Nephron (organoid): ENCODE measurements at regions not wholly inside any gene's neighbourhood (a gene's known extent, or its start where the extent isn't known, plus 50 kb on each side); places are given as distances from the start of the nearest gene placed in this dataset.
"Not testable (repeated sequence)": the region's sequence is repeated elsewhere in the genome, so short reads cannot be mapped to it uniquely, and the experiment has no call there.

Experiments used
- H3K27ac Mint-ChIP-seq, 3 experiments: 2 replicates each; pipeline ENCODE4 v1.8.0; 2020; ENCODE audit warnings: mixed read lengths in 3 of 3, mild to moderate bottlenecking in 2 of 3, moderate library complexity in 1 of 3
- H3K27me3 Mint-ChIP-seq: 2 replicates; pipeline ENCODE4 v1.8.0; 2021; ENCODE audit warnings: low read depth, mild to moderate bottlenecking, moderate library complexity, mixed read lengths
- H3K36me3 Mint-ChIP-seq: 2 replicates; pipeline ENCODE4 v1.8.0; 2020; ENCODE audit warnings: low read depth, mixed read lengths
- H3K4me1 Mint-ChIP-seq: 2 replicates; pipeline ENCODE4 v1.8.0; 2020; ENCODE audit warnings: mixed read lengths
- H3K4me3 Mint-ChIP-seq, 3 experiments: 2 replicates each; pipeline ENCODE4 v1.8.0; 2020; ENCODE audit warnings: mild to moderate bottlenecking in 3 of 3, mixed read lengths in 3 of 3, moderate library complexity in 2 of 3
- H3K9me3 Mint-ChIP-seq: 2 replicates; pipeline ENCODE4 v1.8.0; 2020; ENCODE audit warnings: mixed read lengths
- TF ChIP-seq, protein P1 (sequence below), 3 experiments: fragments of 200-600 bp; sonication (generic); IDR thresholded peaks; one replicate each; pipeline ENCODE4 v1.5.0; 2021; ENCODE audit warnings: antibody characterized with exemption in 3 of 3; ENCODE audit not compliant: unreplicated experiment in 3 of 3

DNA sequence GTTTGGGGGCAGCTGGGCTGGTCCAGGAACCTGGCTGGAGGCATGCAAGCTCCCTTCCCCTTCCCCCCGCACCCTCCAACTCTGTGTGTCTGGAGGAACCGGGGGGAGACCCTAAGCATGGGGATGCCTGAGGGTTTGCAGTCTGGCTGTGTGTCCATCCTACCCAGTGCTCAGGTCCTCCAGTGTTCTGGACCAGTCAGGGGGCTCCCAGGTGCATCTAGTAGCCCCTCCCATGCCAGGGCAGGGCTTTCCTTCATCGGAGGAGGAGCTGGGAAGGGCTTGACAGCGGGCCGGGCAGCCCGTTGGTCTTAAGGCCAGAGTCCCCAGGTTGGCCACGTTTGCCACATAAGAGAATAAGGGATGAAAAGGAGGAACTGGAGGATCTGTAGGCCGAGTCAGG, 62.6 kb upstream of the IGFBPL1 start:
- H3K9me3 Mint-ChIP-seq: peaks cover under 1% of the 10 kb centered on the region
- H3K4me3 Mint-ChIP-seq: no peak overlapping the region
- H3K27me3 Mint-ChIP-seq: peaks cover 16% of the 10 kb centered on the region
- H3K27ac Mint-ChIP-seq: peak overlapping the region in 1 of 3 experiments; percentile 67
- TF ChIP-seq, protein P1, sequence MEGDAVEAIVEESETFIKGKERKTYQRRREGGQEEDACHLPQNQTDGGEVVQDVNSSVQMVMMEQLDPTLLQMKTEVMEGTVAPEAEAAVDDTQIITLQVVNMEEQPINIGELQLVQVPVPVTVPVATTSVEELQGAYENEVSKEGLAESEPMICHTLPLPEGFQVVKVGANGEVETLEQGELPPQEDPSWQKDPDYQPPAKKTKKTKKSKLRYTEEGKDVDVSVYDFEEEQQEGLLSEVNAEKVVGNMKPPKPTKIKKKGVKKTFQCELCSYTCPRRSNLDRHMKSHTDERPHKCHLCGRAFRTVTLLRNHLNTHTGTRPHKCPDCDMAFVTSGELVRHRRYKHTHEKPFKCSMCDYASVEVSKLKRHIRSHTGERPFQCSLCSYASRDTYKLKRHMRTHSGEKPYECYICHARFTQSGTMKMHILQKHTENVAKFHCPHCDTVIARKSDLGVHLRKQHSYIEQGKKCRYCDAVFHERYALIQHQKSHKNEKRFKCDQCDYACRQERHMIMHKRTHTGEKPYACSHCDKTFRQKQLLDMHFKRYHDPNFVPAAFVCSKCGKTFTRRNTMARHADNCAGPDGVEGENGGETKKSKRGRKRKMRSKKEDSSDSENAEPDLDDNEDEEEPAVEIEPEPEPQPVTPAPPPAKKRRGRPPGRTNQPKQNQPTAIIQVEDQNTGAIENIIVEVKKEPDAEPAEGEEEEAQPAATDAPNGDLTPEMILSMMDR (IDR thresholded peaks at IDR 0.05; ENCODE audit: unreplicated experiment in 3 of 3): no peak
- peaks cover 25% of the 10 kb centered on the region for H3K4me1 Mint-ChIP-seq
- no peaks in the 10 kb centered on the region for H3K36me3 Mint-ChIP-seq

DNA sequence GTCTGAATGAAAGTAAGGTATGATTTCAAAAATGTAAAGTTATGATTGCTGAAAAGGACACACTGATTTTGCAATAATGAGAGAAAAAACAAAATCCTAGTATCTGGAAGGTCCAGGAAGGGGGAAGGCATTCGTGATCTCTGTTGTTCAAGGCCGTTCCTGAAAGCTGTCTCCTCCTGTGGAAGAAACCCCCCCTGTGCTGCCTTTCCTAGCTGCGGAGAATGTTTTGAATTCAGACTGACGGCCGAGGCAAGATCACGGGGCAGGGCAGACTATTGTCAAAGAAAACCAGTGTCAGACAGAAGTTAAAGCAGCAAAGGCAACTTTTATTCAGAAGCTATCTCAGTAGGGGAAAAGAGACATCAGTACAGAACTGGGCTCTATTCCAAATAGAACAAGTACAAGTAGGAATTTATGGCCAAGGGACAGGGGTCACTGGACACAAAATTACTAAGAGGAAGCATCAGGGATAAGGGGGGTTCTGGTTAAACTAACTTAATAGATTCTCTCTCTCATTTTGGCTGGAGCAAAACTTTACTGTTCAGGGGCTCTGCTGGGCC, 61.9 kb upstream of the IGFBPL1 start:
- H3K27me3 Mint-ChIP-seq: peaks cover 13% of the 10 kb centered on the region
- peak overlapping the region in 2 of 3 experiments; percentile 15 to 27 for H3K4me3 Mint-ChIP-seq
- TF ChIP-seq, protein P1 (IDR thresholded peaks at IDR 0.05; ENCODE audit: unreplicated experiment in 3 of 3): no peak
- no peaks in the 10 kb centered on the region for H3K36me3 Mint-ChIP-seq
- peak overlapping the region in 2 of 3 experiments; percentile 67 to 75 for H3K27ac Mint-ChIP-seq
- peaks cover 25% of the 10 kb centered on the region for H3K4me1 Mint-ChIP-seq
- H3K9me3 Mint-ChIP-seq: no peaks in the 10 kb centered on the region

DNA sequence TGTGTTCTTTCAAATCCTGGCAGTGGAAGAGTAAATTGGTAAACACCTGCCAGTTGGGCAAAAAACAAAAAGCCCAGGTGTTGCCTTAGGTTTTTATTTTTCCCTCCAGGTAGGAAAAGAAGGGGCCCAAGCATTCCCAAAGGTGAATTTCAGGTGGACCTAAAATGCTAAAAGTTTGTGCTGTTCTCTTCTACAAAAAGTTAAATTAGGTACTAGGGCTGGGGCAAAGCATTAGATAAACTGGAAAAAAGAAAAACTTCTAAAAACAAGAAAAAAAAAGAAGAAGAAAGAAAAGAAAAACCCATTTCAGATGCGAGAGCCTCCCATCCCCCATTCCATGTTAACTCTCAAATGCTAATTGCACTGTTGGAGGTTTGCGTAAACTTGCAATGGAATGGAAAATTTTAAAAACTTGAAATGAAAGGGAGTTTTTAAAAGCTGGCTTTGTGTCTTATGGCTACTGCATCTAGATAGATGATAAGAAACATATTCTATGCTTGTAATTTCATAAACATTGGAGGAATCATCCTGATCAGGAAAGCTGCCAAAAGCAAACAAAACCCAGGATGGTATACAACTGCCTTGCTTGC, 59.9 kb upstream of the IGFBPL1 start:
- H3K36me3 Mint-ChIP-seq, H3K4me3 Mint-ChIP-seq, H3K9me3 Mint-ChIP-seq: not testable (repeated sequence)
- peaks cover 10% of the 10 kb centered on the region for H3K27me3 Mint-ChIP-seq
- peaks cover 25% of the 10 kb centered on the region for H3K4me1 Mint-ChIP-seq
- H3K27ac Mint-ChIP-seq: peak overlapping the region in 1 of 3 experiments; percentile 37

DNA sequence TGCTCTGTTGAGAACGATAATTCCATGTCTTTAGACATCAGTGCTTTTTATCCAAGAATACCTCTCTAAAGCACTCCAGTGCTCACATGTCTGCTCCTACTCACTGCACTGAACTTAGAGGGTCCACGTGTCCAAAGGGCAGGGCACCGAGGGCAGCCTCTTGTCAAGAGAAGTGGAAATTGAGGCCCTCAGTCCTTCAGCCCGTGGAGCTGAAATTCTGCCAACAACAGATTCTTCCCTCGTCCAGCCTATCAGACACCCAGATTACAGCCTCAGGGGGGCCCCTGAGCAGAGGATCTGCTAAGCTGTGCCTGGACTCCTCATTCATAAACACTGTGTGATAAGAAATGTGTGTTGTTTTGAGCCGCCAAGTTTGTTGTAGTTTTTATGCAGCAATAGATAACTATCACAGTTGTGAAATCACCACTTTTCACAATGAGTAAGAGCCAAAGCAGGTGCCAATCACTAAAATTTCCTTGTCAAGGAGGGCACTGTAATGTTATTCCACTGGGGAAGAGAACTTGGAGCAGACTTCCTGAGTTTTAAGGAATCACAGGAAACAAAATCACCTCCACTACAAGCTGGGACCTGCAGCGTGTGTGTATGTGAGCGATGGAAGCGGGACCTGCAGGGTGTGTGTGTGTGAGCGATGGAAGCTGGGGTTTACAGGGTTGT, 58.8 kb upstream of the IGFBPL1 start:
- H3K4me3 Mint-ChIP-seq: no peak overlapping the region
- H3K36me3 Mint-ChIP-seq: no peaks in the 10 kb centered on the region
- no peaks in the 10 kb centered on the region for H3K9me3 Mint-ChIP-seq

DNA sequence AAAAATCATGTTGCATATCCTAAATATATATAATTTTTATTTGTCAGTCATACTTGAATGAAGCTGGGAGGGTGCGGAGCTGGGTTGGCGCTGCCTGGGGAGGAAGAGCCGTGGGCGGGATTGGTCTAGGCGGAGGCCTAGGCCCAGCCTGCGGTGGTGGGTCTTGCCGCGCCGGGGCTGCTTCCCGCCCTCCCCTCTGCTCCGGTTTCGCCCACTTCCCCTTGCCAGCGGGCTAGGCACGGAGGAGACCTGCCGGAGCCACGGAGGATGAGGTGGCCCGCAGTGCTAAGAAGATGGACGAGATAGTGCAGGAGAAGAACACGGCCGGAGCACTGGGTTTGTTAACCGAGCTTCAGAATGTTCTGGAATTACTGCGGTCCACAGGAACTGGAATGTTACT, 54.0 kb upstream of the IGFBPL1 start:
- H3K4me1 Mint-ChIP-seq: peaks cover 3% of the 10 kb centered on the region
- no peak overlapping the region for H3K4me3 Mint-ChIP-seq
- H3K27ac Mint-ChIP-seq: no peak overlapping the region
- no peaks in the 10 kb centered on the region for H3K36me3 Mint-ChIP-seq
- TF ChIP-seq, protein P1 (IDR thresholded peaks at IDR 0.05; ENCODE audit: unreplicated experiment in 3 of 3): no peak
- H3K27me3 Mint-ChIP-seq: no peaks in the 10 kb centered on the region
- peaks cover 11% of the 10 kb centered on the region for H3K9me3 Mint-ChIP-seq

More for the DNA sequence above, 58.8 kb upstream of the IGFBPL1 start:
- TF ChIP-seq, protein P1 (IDR thresholded peaks at IDR 0.05; ENCODE audit: unreplicated experiment in 3 of 3): no peak
- Mint-ChIP-seq H3K27me3 (peaks cover 10% of the 10 kb centered on the region), H3K27ac (no peak overlapping the region), H3K4me1 (peaks cover 25% of the 10 kb centered on the region)

DNA sequence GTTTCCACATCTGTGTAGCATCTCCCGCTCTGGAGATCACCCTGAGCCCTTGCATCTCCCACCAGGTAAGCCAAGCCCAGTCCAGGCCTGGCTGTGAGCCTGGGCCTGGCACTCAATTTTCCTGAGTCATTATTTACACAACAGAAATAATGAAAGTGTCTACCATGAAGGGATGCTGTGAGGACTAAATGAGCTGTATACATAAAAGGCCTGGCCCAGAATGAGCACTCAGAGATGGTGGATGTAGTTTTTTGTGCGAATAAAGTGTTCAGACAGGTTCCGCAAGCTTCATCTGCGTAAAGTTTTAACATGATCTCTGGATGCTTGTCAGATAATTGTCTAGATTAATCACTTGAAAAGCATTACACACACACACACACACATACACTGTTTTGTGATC, 50.2 kb upstream of the IGFBPL1 start:
- not testable (repeated sequence) for H3K4me1 Mint-ChIP-seq, H3K36me3 Mint-ChIP-seq, H3K4me3 Mint-ChIP-seq, H3K27me3 Mint-ChIP-seq
- peaks cover 11% of the 10 kb centered on the region for H3K9me3 Mint-ChIP-seq
- H3K27ac Mint-ChIP-seq: peak overlapping the region in 1 of 3 experiments; percentile 36
